Fibroblast of mammary gland (primary cell): ENCODE measurements at regions not wholly inside any gene's neighbourhood (a gene's known extent, or its start where the extent isn't known, plus 50 kb on each side); places are given as distances from the start of the nearest gene placed in this dataset.

Source experiments
- DNase-seq: peaks from one replicate; pipeline ENCODE4 v3.0.0-alpha.2; 2010; ENCODE audit warnings: low read depth
- H3K4me3 ChIP-seq: 2 replicates; pipeline ENCODE4 v1.5.1; 2011; ENCODE audit warnings: low read depth, mild to moderate bottlenecking, low read length, moderate library complexity; ENCODE audit not compliant: control insufficient read depth
- CTCF ChIP-seq: conservative IDR thresholded peaks from 2 replicates; pipeline ENCODE4 v1.5.1; 2011; ENCODE audit warnings: low read depth, low read length, inconsistent platforms; ENCODE audit not compliant: control insufficient read depth, insufficient read depth

- TF ChIP-seq CTCF, result no peak
- no peak for DNase-seq
- no peak overlapping the region for H3K4me3 ChIP-seq
These were observed 243.7 kb downstream of the BCAT1 start for GRCh38 chr12:24705216-24705615.

GRCh38 chr12:24701343-24701742, 247.6 kb downstream of the BCAT1 start:
- DNase-seq, result no peak
- H3K4me3 ChIP-seq, result no peak overlapping the region
- no peak for TF ChIP-seq CTCF

- H3K4me3 ChIP-seq, result no peak overlapping the region
- no peak for TF ChIP-seq CTCF
- DNase-seq, result no peak
These were observed 249.9 kb downstream of the BCAT1 start for GRCh38 chr12:24698972-24699371.

- TF ChIP-seq CTCF, result no peak
- H3K4me3 ChIP-seq, result no peak overlapping the region
- no peak for DNase-seq
These were observed 251.1 kb downstream of the BCAT1 start for GRCh38 chr12:24697769-24698168.

- H3K4me3 ChIP-seq, result no peak overlapping the region
- no peak for DNase-seq
- TF ChIP-seq CTCF, result no peak
These were observed 251.6 kb downstream of the BCAT1 start for GRCh38 chr12:24697295-24697694.

- H3K4me3 ChIP-seq, result no peak overlapping the region
- TF ChIP-seq CTCF, result no peak
- DNase-seq, result no peak
These were observed 252.1 kb downstream of the BCAT1 start for GRCh38 chr12:24696800-24697199.

- no peak for TF ChIP-seq CTCF
- peak; percentile 30 for DNase-seq
- no peak overlapping the region for H3K4me3 ChIP-seq
These were observed 253.1 kb downstream of the BCAT1 start for GRCh38 chr12:24695657-24696329.
